HG03064 (cell line): ENCODE measurements at regions not wholly inside any gene's neighbourhood (a gene's known extent, or its start where the extent isn't known, plus 50 kb on each side); places are given as distances from the start of the nearest gene placed in this dataset.

ENCODE experiments used
- ATAC-seq: cut with Tn5 transposase; IDR thresholded peaks from one replicate; pipeline ENCODE4 v1.9.1; 2021; ENCODE audit warnings: low read depth; ENCODE audit not compliant: unreplicated experiment

GRCh38 chr15:38164061-38164460 is 88.6 kb upstream of the SPRED1 start:
- no peak for ATAC-seq

DNA sequence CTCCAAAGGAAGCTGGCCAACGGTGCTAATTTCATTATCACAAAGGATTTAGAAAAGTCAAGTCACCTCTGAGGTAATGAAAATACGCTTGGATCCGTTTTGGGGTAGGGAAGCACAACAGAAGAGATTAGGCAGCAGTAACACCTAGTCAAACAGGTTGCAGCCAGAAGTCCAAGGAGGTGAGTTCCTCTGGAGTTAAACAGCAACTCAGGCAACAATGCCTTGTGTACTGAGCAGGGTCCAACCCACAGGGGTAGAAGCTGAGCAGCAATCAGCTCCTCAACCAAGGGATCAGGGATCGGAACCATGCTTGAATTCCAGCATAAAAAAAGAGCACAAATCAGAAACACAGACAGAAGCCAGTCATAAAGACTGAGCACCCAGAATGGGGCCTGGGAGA is 88.1 kb upstream of the SPRED1 start:
- ATAC-seq: no peak

DNA sequence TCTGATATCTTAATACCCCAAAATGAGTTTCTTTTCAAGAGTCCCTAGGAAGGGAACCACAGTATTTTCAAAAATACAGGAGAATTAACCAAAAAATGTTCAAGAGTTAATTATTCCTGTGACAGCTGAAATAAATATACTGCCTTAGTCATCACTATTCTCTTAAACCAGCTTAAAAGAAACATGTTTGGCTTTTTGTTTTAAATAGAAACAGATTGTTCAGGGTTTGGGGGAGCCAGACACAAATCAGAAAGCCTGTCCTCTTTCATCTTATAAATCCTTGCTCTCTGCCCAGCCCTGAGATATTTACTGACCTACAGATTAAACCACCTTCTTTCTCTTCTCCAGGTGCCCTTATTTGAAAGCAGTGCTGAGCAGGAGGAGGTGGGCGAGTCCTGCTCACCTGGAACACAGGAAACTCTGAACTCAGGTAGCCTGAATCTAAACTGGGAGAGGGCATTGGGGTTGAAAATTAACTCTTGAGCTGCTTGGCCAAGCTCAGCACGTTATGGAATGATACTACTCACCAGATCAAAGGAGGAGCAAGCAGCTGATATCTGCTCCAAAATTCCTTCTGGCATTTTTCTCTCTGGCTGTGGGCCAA is 84.1 kb upstream of the SPRED1 start:
- no peak for ATAC-seq

DNA sequence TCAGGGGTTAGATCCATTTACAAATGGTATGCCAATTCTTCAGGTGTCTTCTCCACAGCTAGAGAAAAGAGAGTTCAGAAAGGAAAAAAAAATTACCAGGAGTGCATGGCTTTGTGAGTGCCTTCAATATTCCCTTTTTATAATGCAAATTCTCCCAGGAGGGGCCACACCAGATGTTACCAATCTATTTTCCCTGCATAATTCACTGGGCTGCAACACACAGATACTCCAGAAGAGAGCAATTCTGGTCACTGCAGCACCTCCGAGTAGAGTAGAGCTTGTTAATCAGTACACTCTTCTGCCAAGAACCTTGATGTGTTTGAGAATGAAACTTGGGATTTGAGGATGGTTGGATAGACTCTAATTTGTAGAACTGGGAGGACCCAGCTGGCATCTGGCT is 80.7 kb upstream of the SPRED1 start:
- ATAC-seq: no peak

GRCh38 chr15:38174691-38175090 is 77.9 kb upstream of the SPRED1 start:
- ATAC-seq: no peak

GRCh38 chr15:38176155-38176554 is 76.5 kb upstream of the SPRED1 start:
- ATAC-seq: no peak

DNA sequence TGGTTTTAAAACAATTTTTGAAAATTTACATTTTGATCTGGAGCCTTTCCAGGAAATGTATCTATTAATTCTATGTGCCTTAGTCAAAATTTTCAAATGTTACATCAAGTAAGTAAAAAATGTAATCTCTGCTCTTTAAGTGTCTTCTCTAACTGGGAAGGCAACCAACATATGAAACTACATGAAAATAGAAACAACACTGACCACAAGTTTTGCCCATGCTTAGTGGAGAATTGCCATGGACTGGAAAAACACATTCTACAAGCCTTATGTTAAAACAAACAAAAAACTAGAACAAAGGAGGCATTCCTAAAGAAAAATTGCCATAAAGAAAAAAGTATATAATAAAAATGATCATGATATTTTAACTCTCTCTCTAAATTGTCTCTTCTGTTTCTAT is 75.9 kb upstream of the SPRED1 start:
- no peak for ATAC-seq

DNA sequence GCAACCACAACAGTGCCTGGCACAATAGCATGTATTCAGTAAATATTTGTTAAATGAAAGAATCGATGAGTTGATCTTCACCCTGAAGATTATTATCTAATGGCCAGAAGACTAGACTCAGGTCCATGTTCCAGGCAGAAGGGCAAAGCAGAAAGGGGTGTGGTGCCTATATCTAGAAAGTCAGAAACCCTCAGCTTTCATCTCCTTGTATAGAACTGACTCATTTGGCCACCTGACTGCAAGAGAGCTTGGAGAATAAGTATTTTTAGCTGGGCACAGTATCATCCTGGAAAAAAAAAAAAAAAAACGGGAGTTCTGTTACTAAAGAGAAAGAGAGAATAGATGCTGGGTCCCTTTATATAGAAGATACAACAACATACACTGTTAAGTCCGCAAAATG is 69.7 kb upstream of the SPRED1 start:
- no peak for ATAC-seq

- no peak for ATAC-seq
These were observed 66.1 kb upstream of the SPRED1 start for GRCh38 chr15:38186507-38186906.

- ATAC-seq: no peak
These were observed 64.9 kb upstream of the SPRED1 start for GRCh38 chr15:38187630-38188313.

DNA sequence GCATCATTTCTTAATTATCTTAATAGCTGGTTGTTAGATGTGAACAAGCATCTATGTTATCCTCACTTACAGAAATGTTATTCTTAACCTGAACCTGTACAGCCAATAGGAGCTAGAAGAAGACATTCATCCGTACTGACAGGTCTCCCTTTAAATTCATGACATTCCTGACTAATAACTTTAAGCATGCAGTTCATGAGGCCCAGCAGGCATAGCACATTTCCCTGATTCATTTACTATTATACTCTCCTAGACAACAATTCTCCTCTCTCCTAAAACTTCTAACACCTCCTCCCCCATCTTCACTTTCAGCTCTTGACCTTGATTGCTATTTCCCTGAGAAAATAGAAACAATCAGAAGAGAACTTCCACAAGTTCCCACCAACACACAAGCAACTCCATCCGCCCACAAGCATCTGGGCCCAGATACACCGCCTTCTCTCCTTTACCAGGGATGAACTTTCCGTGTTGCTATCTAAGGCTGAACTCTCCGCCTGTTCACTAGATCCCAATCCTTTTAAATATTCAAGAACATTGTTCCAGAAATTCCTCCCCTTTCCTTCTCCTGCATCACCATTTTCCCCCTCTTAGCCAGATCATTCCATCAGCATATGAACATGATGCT is 62.9 kb upstream of the SPRED1 start:
- no peak for ATAC-seq

DNA sequence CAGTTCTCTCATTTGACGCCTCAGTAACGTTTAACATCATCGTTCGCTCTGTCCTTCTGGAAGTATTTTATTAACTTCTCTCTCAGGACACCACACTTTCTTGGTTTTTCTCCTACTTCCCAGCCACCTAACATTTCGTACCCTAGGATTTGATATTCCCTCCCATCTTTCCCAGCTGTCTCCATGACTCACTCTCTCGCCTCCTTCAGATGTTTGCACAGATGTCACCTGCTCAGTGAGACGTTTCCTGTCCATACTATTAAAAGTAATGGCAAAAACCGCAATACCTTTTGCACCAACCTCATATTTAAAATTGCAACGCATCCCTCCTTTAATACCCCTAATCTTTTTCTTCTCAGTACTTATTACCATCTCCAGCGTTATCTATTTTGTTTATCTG is 62.1 kb upstream of the SPRED1 start:
- no peak for ATAC-seq

- no peak for ATAC-seq
These were observed 60.1 kb upstream of the SPRED1 start for GRCh38 chr15:38192496-38192895.

- ATAC-seq: no peak
These were observed 59.1 kb upstream of the SPRED1 start for GRCh38 chr15:38193496-38193895.

GRCh38 chr15:38195191-38195901 is 57.3 kb upstream of the SPRED1 start:
- ATAC-seq: no peak

GRCh38 chr15:38196076-38196475 is 56.6 kb upstream of the SPRED1 start:
- no peak for ATAC-seq

DNA sequence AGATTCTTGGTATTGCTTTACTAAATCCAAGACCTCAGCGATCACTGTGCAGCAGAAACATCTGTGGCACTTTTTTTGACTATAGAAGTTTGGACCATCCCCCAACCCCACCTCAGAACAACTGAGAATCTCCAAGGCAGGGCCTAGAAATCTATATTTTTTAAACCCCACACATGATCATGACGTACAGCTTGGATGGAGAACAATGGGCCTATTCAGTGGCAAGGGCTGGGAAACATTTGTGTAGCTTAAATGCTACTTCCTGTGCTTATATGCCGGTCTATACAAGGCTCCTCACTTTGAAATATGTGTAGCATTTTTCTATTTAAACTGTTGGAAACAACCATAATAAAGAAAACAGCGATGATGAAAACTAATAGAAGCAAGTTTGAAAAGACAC is 55.1 kb upstream of the SPRED1 start:
- no peak for ATAC-seq

DNA sequence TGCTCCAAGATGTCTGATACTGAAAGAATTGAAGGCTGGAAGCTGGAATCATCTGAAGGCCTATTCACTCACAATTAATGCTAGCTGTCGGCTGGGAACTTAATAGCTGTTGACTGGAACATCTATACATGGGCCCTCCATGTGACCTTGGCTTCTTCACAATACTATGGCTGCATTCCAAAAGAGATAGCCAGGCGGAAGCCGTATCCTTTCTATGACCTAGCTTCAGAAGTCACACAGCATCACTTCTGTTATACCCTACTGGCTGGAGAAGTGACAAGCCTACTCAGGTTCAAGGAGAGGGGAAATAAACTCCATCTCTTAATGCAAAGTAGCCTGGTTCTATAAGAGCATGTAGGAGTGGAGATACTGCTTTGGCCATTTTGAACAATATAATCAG is 50.9 kb upstream of the SPRED1 start:
- no peak for ATAC-seq

- ATAC-seq: no peak
These were observed 50.3 kb upstream of the SPRED1 start for GRCh38 chr15:38202361-38202760.
